K562 (cell line): ENCODE measurements at regions not wholly inside any gene's neighbourhood (a gene's known extent, or its start where the extent isn't known, plus 50 kb on each side); places are given as distances from the start of the nearest gene placed in this dataset.
A peak's percentile ranks its signal among the peaks of the same experiment; 100 is the strongest.

ENCODE experiments used
- ARNT ChIP-seq, 2 experiments: fragments of 450-650 bp; IDR thresholded peaks; 2 replicates each; pipeline ENCODE4 v1.6.1; 2016; ENCODE audit warnings: mild to moderate bottlenecking in 1 of 2
- BHLHE40 ChIP-seq: IDR thresholded peaks from 2 replicates; pipeline ENCODE4 v1.6.1; 2011; ENCODE audit warnings: low read length, improper control_type of control experiment
- BRCA1 ChIP-seq, 2 experiments: fragments of 450-650 bp in 1 of 2; sonication (generic) in 1 of 2; formaldehyde crosslinking in 1 of 2; IDR thresholded peaks; 2 replicates each; pipeline versions ENCODE4 v1.5.0 to v1.6.1; 2017 to 2020; ENCODE audit warnings: mild to moderate bottlenecking in 1 of 2, missing genetic modification reagents in 1 of 2
- CTCFL ChIP-seq: IDR thresholded peaks from 2 replicates; pipeline ENCODE4 v1.6.1; 2011; ENCODE audit warnings: borderline replicate concordance, low read depth, mild to moderate bottlenecking, moderate library complexity, low read length; ENCODE audit not compliant: insufficient read depth, poor library complexity, severe bottlenecking
- ETV1 ChIP-seq: fragments of 450-650 bp; conservative IDR thresholded peaks from 2 replicates; pipeline ENCODE4 v1.6.1; 2016; ENCODE audit warnings: missing genetic modification characterization, control low read depth, low read depth, missing compliant biosample characterization
- HDAC6 ChIP-seq: IDR thresholded peaks from 2 replicates; pipeline ENCODE4 v1.6.1; 2012; ENCODE audit warnings: low read depth, mild to moderate bottlenecking, control low read depth, inconsistent platforms, low read length, moderate library complexity
- MEIS2 ChIP-seq: fragments of 450-650 bp; IDR thresholded peaks from 2 replicates; pipeline ENCODE4 v1.6.1; 2014; ENCODE audit warnings: mild to moderate bottlenecking; ENCODE audit not compliant: partially characterized antibody
- MYNN ChIP-seq, 2 experiments: sonication (generic); formaldehyde crosslinking in 1 of 2; IDR thresholded peaks; 2 replicates each; pipeline versions ENCODE4 v1.5.0 to v1.6.1; 2016 to 2020; ENCODE audit warnings: antibody characterized with exemption in 1 of 2, missing genetic modification reagents in 1 of 2
- PML ChIP-seq: IDR thresholded peaks from 2 replicates; pipeline ENCODE4 v1.6.1; 2012; ENCODE audit warnings: low read length, inconsistent platforms
- PTTG1 ChIP-seq: fragments of 450-650 bp; IDR thresholded peaks from 2 replicates; pipeline ENCODE4 v1.6.1; 2016; ENCODE audit warnings: low read depth, mild to moderate bottlenecking, missing genetic modification characterization, missing compliant biosample characterization
- RREB1 ChIP-seq: fragments of 250-450 bp; sonication (Bioruptor Pico); IDR thresholded peaks from 2 replicates; pipeline ENCODE4 v1.4.0; 2020
- UBTF ChIP-seq, 2 experiments: IDR thresholded peaks; 2 replicates each; pipeline ENCODE4 v1.6.1; 2012; ENCODE audit warnings: improper control_type of control experiment in 2 of 2, low read depth in 2 of 2, low read length in 2 of 2, borderline replicate concordance in 1 of 2
- ZNF740 ChIP-seq, 3 experiments: fragments of 200-800 bp in 1 of 3; sonication (Bioruptor generic) in 1 of 3; sonication (generic) in 1 of 3; formaldehyde crosslinking in 1 of 3; IDR thresholded peaks; 2 replicates each; pipeline versions ENCODE4 v1.6.1 to v1.8.0; 2016 to 2022; ENCODE audit warnings: mild to moderate bottlenecking in 2 of 3, missing compliant biosample characterization in 2 of 3, missing genetic modification characterization in 2 of 3, missing genetic modification reagents in 1 of 3

- TF ChIP-seq ZNF740 (CRISPR knock-in tag; IDR thresholded peaks at IDR 0.05) (peak; percentile 47; the same call in 1 of the 2 replicates), ZNF740 (tag; IDR thresholded peaks at IDR 0.05) (no peak), MEIS2 (peak; percentile 85), UBTF (IDR thresholded peaks at IDR 0.05; ENCODE audit: borderline replicate concordance in 1 of 2, low read depth in 2 of 2, low read length in 2 of 2) (peak; percentile 29 to 80; a peak in 2 of 4 replicates), CTCFL (peak; percentile 29), PML (peak; percentile 67), PTTG1 (no peak), BRCA1 (IDR thresholded peaks at IDR 0.05) (no peak), BRCA1 (CRISPR knock-in tag; IDR thresholded peaks at IDR 0.05) (no peak), BHLHE40 (peak; percentile 29; the same call in 1 of the 2 replicates), HDAC6 (no peak), ARNT (IDR thresholded peaks at IDR 0.05) (no peak), ETV1 (tag) (peak; percentile 86), RREB1 (CRISPR knock-in tag) (peak; percentile 87; the same call in 1 of the 2 replicates), MYNN (IDR thresholded peaks at IDR 0.05) (peak; percentile 53; the same call in 1 of the 2 replicates), MYNN (CRISPR knock-in tag; IDR thresholded peaks at IDR 0.05) (no peak)
Observed at GRCh38 chr1:207963427-207964194, 52.7 kb upstream of the CD34 start (continued).
